AG04450 (cell line): ENCODE measurements at regions not wholly inside any gene's neighbourhood (a gene's known extent, or its start where the extent isn't known, plus 50 kb on each side); places are given as distances from the start of the nearest gene placed in this dataset.
A peak's percentile ranks its signal among the peaks of the same experiment; 100 is the strongest.
"Not testable (repeated sequence)": the region's sequence is repeated elsewhere in the genome, so short reads cannot be mapped to it uniquely, and the experiment has no call there.

Experiments used
- CTCF ChIA-PET: fragments of 300-600, 350-600 bp; formaldehyde crosslinking; extraction: SDS; loops from one replicate; lab custom pipeline; 2022; ENCODE audit warnings: antibody characterized with exemption, inconsistent platforms; lab: Charles Lee
- POLR2A ChIA-PET: fragments of 350-600 bp; formaldehyde crosslinking; extraction: SDS; loops from one replicate; lab custom pipeline; 2021; ENCODE audit warnings: antibody characterized with exemption, inconsistent platforms; lab: Yijun Ruan, JAX
- DNase-seq: peaks from one replicate; pipeline ENCODE4 v3.0.0-alpha.2; 2011; ENCODE audit warnings: low read depth, low spot score
- H3K27ac ChIP-seq: one replicate; pipeline ENCODE4 v1.5.1; 2012; ENCODE audit warnings: low read depth, low read length, control low read depth
- H3K27me3 ChIP-seq: one replicate; pipeline ENCODE4 v1.6.0; 2012; ENCODE audit warnings: low read length; ENCODE audit not compliant: control insufficient read depth, insufficient read depth
- H3K4me3 ChIP-seq: 2 replicates; pipeline ENCODE4 v1.5.1; 2011; ENCODE audit warnings: mild to moderate bottlenecking, low read depth, low read length, control low read depth
- H3K9me3 ChIP-seq: 2 replicates; pipeline ENCODE4 v1.5.1; 2012; ENCODE audit warnings: low read length; ENCODE audit not compliant: control insufficient read depth, insufficient read depth
- CTCF ChIP-seq: IDR thresholded peaks from 2 replicates; pipeline ENCODE4 v1.5.1; 2011; ENCODE audit warnings: low read depth, low read length, control low read depth, inconsistent platforms

GRCh38 chr18:39206398-39207103 is 1641.0 kb upstream of the CELF4 start:
- CTCF ChIA-PET, H3K4me3 ChIP-seq, POLR2A ChIA-PET, H3K27ac ChIP-seq, H3K9me3 ChIP-seq, DNase-seq, H3K27me3 ChIP-seq: not testable (repeated sequence)
- TF ChIP-seq CTCF, result 0 out of 2 replicates have a peak, but pooled peaks have one; percentile 6

DNA sequence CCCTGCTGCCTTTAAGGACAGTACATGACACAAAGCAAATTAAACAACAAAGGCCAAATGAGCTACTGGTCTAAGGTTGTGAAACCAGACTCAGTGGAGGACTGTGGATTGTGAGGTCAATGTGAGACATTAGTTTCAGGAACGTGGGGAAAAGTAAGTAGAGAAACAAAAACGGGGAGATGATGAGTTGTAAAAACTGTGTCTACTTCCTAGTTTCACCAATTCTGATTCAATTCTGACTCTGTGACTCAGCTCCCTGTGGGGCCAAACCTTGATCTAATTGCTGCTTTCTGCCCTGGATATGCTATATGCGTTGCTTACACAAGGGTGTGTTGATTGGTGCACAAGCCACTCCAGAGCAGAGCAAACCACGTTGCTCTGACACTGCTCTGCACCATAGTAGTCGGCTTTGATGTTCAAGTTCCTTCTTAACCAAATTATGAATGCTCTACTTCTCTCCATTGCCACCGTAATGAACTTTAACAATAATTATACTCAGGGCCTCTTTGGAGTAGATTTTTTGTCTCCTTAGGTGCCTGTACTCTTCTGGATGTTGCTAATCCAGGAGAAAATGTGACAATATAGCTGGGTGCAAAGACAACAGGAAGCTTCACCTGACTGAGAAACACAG is 1640.1 kb upstream of the CELF4 start:
- ChIA-PET POLR2A (no interaction called here), CTCF (no interaction called here)
- no peak for DNase-seq
- no peaks in the 10 kb centered on the region for H3K9me3 ChIP-seq
- H3K27me3 ChIP-seq, result no peaks in the 10 kb centered on the region
- no peak overlapping the region for H3K27ac ChIP-seq
- no peak for TF ChIP-seq CTCF
- H3K4me3 ChIP-seq, result no peak overlapping the region

DNA sequence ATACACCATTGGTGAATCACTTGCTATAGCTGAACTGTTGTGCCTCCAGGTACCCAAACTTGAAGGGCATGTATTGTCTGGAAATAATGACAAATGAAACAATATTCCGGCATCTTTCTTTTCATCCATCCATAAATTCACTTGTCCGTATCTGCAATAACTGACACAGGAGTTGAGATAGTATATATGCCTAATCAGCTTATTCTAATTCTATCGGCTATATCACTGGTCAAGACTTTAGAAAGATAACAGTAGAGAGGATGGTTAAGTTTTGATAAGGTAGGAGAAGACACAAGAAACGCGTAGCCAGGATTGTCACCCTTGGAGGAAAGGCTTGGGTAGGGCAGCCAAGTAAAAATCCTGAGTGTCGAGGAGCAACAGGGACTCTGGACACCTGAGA is 1634.6 kb upstream of the CELF4 start:
- H3K27me3 ChIP-seq, result no peaks in the 10 kb centered on the region
- DNase-seq, result no peak
- ChIA-PET CTCF (no interaction called here), POLR2A (no interaction called here)
- no peak overlapping the region for H3K27ac ChIP-seq
- H3K4me3 ChIP-seq, result no peak overlapping the region
- H3K9me3 ChIP-seq, result no peaks in the 10 kb centered on the region
- no peak for TF ChIP-seq CTCF

DNA sequence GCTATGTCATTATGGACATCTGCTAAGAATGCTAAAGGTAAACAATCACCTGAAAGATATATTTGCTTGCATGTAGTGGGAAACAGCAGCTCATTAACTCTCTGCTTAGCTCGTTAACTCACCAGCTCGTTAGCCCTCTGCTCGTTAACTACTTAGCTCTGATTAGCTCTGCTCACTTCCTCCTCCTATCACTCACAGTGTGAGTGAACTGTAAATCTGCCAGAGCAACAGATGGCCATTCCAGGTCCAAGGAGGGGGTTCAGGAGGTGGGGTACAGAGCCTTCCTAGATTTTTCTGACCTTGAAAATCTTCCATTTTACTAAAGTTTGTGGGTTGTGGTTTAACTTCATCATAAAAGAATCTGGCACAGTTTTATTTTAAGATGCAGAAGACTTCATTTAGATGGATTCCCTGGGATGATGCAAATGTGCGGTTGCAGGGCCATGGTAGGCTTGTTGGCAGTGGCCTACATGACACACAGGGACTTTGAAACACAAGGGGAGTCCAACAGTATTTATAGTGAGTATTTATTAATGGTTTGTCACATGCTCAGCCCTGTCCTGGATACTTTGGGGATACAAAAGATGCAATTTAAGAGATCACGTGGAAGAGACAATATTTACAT is 1633.7 kb upstream of the CELF4 start:
- Histone ChIP-seq H3K27ac (no peak overlapping the region), H3K27me3 (no peaks in the 10 kb centered on the region), H3K4me3 (no peak overlapping the region), H3K9me3 (no peaks in the 10 kb centered on the region)
- DNase-seq, result no peak
- POLR2A ChIA-PET, result no interaction called here
- CTCF ChIA-PET, result no interaction called here
- no peak for TF ChIP-seq CTCF

DNA sequence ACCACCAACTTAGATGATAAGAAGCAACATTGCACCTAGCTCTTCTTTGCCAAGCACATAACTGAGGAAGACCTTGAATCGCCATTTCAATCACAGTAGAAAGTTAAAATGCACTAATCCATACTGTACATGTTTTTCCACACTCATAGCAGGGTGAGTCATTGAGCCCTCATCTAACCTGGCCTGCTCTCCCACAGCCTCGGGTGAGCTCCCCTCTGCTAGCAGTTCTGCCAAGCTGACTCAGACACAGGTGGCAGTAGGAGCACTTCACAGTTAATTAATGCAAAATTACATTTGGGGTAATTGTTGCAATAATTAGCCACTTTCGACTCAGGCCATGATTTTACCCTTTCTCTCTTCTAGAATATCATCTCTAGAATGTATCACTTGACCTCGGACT is 1632.8 kb upstream of the CELF4 start:
- DNase-seq, result no peak
- Histone ChIP-seq H3K27me3 (no peaks in the 10 kb centered on the region), H3K9me3 (no peaks in the 10 kb centered on the region), H3K4me3 (no peak overlapping the region), H3K27ac (no peak overlapping the region)
- POLR2A ChIA-PET, result no interaction called here
- CTCF ChIA-PET, result interaction anchor here (0.5 kb wide), 1 partner anchor 250 kb away, joined by 4 read pairs; no protein-coding TSS in a partner anchor
- TF ChIP-seq CTCF, result no peak
